HPDE6-E6E7 (cell line): ENCODE measurements at regions not wholly inside any gene's neighbourhood (a gene's known extent, or its start where the extent isn't known, plus 50 kb on each side); places are given as distances from the start of the nearest gene placed in this dataset.
"Not testable (repeated sequence)": the region's sequence is repeated elsewhere in the genome, so short reads cannot be mapped to it uniquely, and the experiment has no call there.

Experiments
- DNase-seq: peaks from one replicate; pipeline ENCODE4 v3.0.0; 2011; ENCODE audit warnings: missing footprints; ENCODE audit errors: extremely low spot score

GRCh38 chr15:91611561-91612323, 241.8 kb upstream of the SLCO3A1 start:
- DNase-seq: no peak

- no peak for DNase-seq
Observed at GRCh38 chr15:91620229-91620628, 233.3 kb upstream of the SLCO3A1 start.

GRCh38 chr15:91622235-91622634, 231.3 kb upstream of the SLCO3A1 start:
- no peak for DNase-seq

GRCh38 chr15:91622711-91623342, 230.7 kb upstream of the SLCO3A1 start:
- no peak for DNase-seq

- DNase-seq: no peak
Observed at GRCh38 chr15:91624353-91624968, 229.0 kb upstream of the SLCO3A1 start.

GRCh38 chr15:91625506-91625905, 228.0 kb upstream of the SLCO3A1 start:
- no peak for DNase-seq

- DNase-seq: no peak
Observed at GRCh38 chr15:91627473-91628278, 225.8 kb upstream of the SLCO3A1 start.

- no peak for DNase-seq
Observed at GRCh38 chr15:91630090-91630489, 223.4 kb upstream of the SLCO3A1 start.

- no peak for DNase-seq
Observed at GRCh38 chr15:91632176-91632575, 221.3 kb upstream of the SLCO3A1 start.

GRCh38 chr15:91632981-91633380, 220.5 kb upstream of the SLCO3A1 start:
- no peak for DNase-seq

GRCh38 chr15:91634179-91634578, 219.3 kb upstream of the SLCO3A1 start:
- DNase-seq: no peak

GRCh38 chr15:91635080-91635479, 218.4 kb upstream of the SLCO3A1 start:
- DNase-seq: no peak

GRCh38 chr15:91635641-91636040, 217.9 kb upstream of the SLCO3A1 start:
- no peak for DNase-seq

GRCh38 chr15:91649016-91649415, 204.5 kb upstream of the SLCO3A1 start:
- no peak for DNase-seq

- no peak for DNase-seq
Observed at GRCh38 chr15:91649831-91650321, 203.6 kb upstream of the SLCO3A1 start.

- DNase-seq: no peak
Observed at GRCh38 chr15:91651251-91651650, 202.3 kb upstream of the SLCO3A1 start.

- DNase-seq: no peak
Observed at GRCh38 chr15:91652610-91653207, 200.8 kb upstream of the SLCO3A1 start.

GRCh38 chr15:91655563-91656290, 197.8 kb upstream of the SLCO3A1 start:
- not testable (repeated sequence) for DNase-seq

- no peak for DNase-seq
Observed at GRCh38 chr15:91660174-91660649, 193.3 kb upstream of the SLCO3A1 start.

- DNase-seq: no peak
Observed at GRCh38 chr15:91664224-91664836, 189.2 kb upstream of the SLCO3A1 start.
